HG02588 (cell line): ENCODE measurements at regions not wholly inside any gene's neighbourhood (a gene's known extent, or its start where the extent isn't known, plus 50 kb on each side); places are given as distances from the start of the nearest gene placed in this dataset.
"Not testable (repeated sequence)": the region's sequence is repeated elsewhere in the genome, so short reads cannot be mapped to it uniquely, and the experiment has no call there.

Experiments
- ATAC-seq: cut with Tn5 transposase; IDR thresholded peaks from one replicate; pipeline ENCODE4 v1.9.1; 2021; ENCODE audit warnings: mild to moderate bottlenecking, moderate library complexity; ENCODE audit not compliant: unreplicated experiment

DNA sequence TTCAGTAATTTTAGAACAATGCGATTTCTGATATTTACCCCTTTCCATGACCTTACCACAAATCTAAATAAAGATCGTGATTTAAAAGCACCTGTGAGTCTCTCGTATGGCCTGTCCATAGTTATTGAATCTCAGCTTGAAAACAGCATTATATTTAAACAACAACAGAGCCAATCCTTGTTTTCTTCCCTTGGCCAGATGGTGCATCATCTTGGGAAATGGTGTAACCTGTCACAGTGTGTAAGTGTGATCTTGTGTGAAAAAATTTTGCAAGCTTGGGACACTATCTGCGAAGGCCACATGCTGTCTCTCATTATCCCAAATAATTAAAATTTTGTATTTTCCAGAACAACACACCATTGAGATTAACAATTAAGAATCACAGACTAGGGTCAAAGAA lies 262.7 kb upstream of the SPHKAP start:
- ATAC-seq: no peak

DNA sequence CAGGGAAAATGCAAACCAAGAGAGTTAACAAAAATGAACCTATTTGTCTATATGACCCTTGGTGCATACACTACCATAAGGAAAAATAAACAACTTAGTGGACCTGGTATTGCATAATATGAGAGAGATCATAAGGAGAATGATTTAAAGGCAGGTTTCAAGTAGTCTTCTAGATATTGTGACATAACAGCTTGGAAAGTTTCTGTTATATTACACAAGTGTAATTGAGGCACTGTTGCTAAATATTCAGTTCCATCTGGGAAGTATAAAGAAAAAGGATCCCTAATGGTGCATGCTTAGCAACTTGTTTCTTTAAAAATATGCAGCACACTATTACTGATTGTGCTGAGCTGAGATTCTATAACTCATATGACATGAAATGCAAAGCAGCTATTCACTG lies 252.2 kb upstream of the SPHKAP start:
- ATAC-seq: no peak

DNA sequence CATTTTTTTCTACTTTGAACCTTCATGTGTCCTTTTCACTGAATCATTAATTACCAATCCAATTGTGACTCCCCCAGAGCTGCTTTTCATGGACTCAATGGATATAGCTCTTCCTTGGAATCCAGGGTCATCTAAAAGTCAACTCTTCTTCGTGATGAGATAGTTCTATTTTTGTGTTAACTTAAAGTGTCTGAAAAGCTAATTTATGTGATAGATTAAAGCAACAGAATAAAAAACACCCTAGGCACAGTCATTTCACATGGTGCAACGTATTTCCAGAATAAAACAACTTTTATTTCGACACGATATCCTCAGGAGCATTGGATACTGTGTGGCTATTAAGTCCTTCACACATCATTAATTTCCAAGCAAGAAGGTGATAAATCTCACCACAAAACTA lies 250.6 kb upstream of the SPHKAP start:
- no peak for ATAC-seq

DNA sequence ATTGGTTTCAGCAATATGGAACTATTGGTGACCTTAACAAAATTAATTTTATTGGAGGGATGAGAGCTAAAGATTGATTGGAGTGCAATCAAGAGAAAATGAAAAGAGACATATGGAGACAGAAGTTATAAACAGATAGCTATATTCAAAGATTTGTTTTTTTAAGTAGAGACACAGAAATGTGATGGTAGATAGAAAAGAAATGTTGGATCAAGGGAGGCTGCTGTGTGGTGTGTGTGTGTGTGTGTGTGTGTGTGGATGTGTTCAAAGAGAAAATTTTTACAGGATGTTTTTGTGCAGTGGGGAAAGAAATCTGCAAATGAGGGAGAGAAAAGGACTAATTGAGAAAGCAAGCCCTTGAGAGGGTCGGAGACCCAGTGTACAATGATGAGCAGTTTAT lies 249.5 kb upstream of the SPHKAP start:
- no peak for ATAC-seq

- no peak for ATAC-seq
These were observed 245.2 kb upstream of the SPHKAP start for GRCh38 chr2:228426502-228427216.

- ATAC-seq: not testable (repeated sequence)
These were observed 244.0 kb upstream of the SPHKAP start for GRCh38 chr2:228425411-228426060.

GRCh38 chr2:228417956-228418355 lies 236.5 kb upstream of the SPHKAP start:
- no peak for ATAC-seq

- ATAC-seq: no peak
These were observed 236.0 kb upstream of the SPHKAP start for GRCh38 chr2:228417526-228417925.

DNA sequence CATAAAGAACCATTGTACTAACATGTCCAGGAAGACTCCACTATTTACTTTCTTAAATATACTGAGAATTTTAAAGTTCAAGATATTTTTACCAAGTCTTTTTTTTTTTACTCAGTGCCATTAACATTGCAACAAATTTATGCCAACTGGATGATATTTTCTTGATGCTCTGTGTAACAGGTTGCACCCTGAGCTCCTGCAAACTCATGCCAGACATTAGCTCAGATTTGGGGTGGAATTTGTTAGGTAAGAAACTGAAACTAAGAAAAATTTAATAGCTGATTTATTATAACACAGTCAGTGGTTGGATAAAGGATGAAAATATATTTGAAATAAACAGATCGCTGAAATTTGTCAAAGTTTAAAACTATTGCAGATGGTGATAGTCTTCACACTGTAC lies 228.6 kb upstream of the SPHKAP start:
- ATAC-seq: no peak

DNA sequence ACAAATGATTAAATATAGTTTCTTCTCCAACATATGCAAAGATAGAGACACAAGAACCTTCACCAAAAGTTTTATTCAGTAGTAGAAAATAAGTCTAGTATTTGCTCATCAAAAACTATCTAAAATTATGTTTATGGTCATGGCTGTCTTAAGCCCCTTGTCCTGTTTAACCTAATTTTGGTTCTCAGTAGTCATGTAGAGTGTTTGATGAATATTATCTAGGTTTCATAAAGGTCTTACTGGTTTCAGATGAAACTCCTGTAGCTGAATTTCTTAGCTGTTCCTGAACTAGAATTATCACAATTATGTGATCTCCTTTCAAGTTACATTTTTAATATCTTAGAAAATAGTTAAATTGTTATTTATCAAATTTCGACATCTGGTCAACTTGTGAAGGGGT lies 228.0 kb upstream of the SPHKAP start:
- ATAC-seq: no peak

DNA sequence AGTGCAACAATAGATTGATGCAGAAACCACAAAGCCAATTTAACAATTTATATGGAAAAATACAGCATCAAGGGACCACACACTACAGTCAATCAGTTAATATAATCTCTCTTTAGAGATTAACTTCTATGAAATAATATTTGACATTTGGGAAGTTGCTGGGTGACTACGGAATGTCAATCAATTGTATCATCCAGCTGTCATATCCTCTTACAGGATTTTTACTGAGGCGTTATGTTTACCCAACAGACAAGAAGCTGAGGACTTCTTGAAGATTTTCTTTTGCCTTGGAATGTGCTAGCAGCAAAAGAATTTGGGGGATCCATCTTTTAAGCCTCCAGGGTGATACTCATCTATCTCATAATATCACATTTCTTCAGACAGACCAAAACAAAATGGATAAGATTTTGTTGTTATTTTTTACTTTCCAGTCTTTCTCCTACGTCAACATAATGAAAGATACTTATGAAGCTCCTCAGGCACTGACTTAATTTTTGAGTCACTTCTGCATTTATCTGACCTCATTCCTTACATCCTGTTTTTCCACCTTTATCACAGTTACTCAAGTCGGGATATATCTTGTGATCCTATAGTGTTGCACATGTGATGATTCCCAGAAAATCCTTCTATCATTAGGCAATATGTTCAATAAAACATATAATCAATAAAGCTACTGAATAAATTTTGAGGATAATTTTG lies 227.2 kb upstream of the SPHKAP start:
- ATAC-seq: no peak

- no peak for ATAC-seq
These were observed 226.3 kb upstream of the SPHKAP start for GRCh38 chr2:228407821-228408220.

DNA sequence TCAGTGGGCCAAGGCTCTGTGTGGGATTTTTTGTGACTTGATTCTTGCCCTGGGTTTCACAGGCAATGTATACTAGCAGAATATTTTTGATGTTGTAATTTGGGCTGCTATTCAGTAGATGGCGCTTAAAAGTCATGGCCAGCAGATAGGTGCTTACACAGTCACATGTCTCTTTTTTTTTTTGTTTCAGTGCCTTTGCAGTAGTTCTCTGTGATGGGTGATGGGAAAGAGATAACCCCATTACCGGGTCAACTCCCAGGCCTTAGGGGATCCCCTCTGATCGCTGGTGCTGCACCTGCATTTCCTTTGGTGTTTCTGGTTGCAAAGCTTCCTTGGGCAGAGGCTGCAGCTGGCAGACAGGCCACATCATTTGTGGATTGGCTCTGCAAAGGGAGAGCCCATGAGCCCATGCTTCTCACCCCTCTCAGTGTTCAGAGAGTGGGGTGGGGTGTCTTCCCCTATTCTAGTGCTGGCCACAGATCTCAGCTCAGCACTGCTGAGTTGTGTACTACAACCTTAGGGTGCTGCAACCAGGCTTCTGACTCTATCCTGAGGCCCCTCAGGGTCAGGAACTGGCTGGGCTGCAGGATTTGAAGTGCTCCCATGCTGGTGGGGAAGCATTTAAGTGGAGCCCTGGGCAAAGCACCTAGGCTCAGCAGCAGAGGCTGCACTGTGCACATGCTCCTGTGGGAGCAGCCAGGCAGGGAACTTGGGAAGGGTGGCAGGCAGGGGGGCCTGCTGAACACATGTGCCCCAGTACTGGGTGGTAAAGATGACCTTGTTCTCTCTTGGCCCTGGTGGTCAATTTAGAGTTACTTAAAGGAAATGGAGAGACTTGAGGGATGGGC lies 219.8 kb upstream of the SPHKAP start:
- ATAC-seq: no peak

DNA sequence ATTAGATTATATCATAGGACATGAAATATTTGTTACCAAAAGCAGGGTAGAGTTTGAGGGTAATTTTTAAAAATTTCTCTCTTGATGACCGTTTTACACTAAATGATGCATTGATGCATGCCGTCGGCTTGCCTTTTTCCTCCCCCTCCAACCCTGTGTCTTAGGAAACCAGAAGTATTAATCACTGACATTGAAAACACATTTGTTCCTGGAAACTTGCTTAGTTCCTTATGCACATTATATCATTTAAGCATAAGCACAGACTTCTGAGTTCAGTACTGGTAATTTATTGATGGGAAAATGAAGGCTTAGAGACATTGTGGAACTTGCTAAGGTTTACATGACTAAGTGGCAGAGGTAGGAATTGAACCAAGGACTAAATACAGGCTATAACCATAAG lies 206.3 kb upstream of the SPHKAP start:
- ATAC-seq: no peak

- no peak for ATAC-seq
These were observed 197.4 kb upstream of the SPHKAP start for GRCh38 chr2:228378696-228379425.

DNA sequence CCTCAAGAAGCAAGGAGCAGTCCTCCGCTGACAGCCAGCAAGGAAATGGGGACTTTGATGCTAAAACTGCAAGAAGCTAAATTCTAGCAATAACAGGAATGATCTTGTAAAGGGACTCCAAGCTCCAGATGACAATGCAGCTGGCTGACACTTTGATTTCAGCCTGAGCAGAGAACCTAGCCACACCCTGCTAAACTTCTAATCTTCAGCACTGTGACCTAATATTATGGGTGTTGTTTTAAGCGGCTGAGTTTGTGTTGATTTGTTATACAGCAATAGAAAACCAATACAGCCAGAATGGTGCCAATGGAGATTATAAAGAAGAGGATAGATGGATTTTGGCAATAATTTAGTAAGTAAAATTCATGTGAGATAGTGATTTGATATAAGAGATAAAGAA lies 196.7 kb upstream of the SPHKAP start:
- no peak for ATAC-seq

DNA sequence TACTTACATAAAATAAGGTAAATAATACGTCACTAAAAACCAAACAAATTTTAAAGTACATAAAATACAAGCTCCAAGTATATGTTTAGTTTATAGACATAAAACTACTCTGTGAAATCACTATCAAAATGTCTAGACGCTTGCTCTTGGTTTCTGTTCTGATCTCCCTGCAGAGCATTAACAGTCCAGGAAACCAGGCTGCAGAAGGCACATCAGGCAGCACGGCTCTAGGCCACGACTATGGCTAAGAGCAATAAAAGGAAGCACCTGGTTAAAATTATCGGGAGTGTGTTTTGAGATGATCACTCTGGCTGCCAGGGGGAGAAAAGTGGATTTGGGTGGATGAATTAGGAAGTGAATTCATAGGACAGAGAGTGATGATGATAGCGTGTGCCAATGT lies 196.0 kb upstream of the SPHKAP start:
- no peak for ATAC-seq

DNA sequence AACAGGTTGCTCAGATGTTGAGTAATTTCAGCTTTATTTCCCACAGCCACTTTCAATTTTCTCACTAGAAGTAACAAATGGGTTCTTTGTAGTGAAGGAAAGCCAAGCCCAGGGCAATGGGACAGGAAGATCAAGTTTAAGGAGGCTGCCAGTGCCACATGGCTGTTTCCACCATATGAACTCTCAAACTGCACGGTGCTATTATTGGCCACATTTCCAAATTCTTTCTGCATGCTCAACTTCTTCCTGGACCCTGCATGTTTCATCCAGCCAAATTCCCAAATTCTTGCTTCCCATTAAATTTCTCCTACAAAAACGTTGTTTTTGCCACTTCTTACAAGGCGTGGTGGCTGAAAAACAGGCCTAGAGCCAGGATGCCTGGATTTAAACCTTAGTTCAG lies 193.3 kb upstream of the SPHKAP start:
- ATAC-seq: no peak

DNA sequence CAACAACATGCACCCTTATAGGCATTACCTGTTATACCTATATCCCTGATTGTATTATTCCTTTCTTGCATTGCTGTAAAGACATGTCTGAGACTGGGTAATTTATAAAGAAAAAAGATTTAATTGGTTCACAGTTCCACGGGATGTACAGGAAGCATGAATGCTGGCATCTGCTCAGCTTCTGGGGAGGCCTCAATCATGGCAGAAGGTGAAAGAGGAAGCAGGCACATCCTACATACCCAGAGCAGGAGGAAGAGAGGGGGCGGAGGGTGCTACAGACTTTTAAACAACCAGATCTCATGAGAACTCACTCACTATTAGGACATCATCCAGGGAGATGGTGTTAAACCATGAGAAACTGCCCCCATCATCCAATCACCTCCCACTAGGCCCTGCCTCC lies 191.7 kb upstream of the SPHKAP start:
- ATAC-seq: no peak

DNA sequence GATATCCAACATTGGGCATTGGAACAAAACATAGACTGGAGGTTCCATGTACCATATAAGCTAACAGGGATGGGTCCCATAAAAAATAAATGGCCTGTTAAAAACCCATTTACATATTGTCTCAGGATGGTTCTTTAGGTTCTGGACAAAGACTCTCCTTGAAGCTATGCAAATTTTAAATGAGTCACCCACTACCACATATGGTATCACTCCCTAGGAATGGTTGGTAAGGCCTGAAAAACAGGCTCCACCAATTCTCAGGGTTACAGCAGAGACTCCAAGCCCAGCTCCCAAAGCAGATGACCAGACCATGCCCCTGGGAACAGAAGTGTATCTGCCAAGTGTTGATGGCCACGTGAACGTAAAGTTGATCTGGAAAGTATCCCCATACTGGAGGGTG lies 190.7 kb upstream of the SPHKAP start:
- no peak for ATAC-seq
